Transverse colon (tissue), 3 donors: ENCODE measurements at regions not wholly inside any gene's neighbourhood (a gene's known extent, or its start where the extent isn't known, plus 50 kb on each side); places are given as distances from the start of the nearest gene placed in this dataset.

Experiments used
- POLR2A ChIP-seq: fragments of 450-650 bp; IDR thresholded peaks from one replicate; pipeline ENCODE4 v1.6.1; 2016; ENCODE audit warnings: antibody characterized with exemption, mild to moderate bottlenecking, moderate library complexity
- TF ChIP-seq, protein P1 (sequence below), 5 experiments: fragments of 200-600 bp in 3 of 5; fragments of 450-650 bp in 2 of 5; sonication (generic) in 3 of 5; IDR thresholded peaks; 1 replicate in 2 of 5; 2 replicates in 3 of 5; pipeline ENCODE4 v1.5.1; 2016 to 2017; ENCODE audit warnings: antibody characterized with exemption in 5 of 5, inconsistent platforms in 3 of 5, mild to moderate bottlenecking in 2 of 5, moderate library complexity in 1 of 5

DNA sequence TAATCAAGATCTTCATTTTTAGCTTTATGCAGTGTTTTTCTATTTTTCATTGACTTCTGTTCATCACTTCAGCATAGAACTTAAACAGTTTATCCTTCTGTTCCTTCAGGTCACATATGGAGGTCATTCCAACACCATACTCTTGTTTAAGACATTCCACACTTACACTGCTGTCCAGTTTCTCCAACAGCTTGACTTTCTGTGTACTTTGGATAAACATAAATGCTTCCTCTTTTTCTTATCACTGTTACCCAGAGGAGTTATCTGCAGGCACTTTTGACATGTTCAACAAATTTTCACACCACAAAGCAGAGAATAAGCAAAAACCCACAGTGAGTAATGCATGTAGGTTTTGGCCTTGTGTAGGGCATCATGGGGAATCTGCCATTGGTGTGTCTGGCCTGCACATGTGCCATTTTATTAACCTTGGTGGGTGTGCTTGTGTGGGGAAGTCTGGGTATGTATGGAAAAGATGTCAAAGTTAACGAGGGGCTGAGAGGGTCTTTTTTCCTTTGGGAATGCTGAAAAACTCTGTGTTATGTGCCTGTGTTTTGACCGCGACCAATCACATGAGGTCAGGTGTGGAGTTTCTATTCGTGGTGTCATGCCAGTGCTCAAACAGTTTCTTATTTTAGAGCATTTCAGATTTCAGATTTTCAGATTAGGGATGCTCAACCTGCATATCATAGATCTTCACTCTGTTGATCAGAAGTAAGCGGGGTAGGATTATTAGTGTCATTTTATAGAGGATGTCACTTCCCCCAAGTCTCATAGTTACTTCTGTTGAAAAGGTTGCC is 53.9 kb upstream of the ACVR1 start:
- TF ChIP-seq POLR2A, result no peak
- TF ChIP-seq, protein P1, sequence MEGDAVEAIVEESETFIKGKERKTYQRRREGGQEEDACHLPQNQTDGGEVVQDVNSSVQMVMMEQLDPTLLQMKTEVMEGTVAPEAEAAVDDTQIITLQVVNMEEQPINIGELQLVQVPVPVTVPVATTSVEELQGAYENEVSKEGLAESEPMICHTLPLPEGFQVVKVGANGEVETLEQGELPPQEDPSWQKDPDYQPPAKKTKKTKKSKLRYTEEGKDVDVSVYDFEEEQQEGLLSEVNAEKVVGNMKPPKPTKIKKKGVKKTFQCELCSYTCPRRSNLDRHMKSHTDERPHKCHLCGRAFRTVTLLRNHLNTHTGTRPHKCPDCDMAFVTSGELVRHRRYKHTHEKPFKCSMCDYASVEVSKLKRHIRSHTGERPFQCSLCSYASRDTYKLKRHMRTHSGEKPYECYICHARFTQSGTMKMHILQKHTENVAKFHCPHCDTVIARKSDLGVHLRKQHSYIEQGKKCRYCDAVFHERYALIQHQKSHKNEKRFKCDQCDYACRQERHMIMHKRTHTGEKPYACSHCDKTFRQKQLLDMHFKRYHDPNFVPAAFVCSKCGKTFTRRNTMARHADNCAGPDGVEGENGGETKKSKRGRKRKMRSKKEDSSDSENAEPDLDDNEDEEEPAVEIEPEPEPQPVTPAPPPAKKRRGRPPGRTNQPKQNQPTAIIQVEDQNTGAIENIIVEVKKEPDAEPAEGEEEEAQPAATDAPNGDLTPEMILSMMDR (IDR thresholded peaks at IDR 0.05), result no peak
